H1 (cell line): ENCODE measurements at regions not wholly inside any gene's neighbourhood (a gene's known extent, or its start where the extent isn't known, plus 50 kb on each side); places are given as distances from the start of the nearest gene placed in this dataset.

Experiments used
- CTCF ChIA-PET: fragments of 300-600 bp; sonication (Branson Sonifier 250); formaldehyde crosslinking; loops from one replicate; lab custom pipeline; 2021; ENCODE audit not compliant: partially characterized antibody; lab: Charles Lee
- POLR2A ChIA-PET: fragments of 300-600 bp; sonication (Branson Sonifier 250); formaldehyde crosslinking; loops from one replicate; lab custom pipeline; 2021; ENCODE audit warnings: inconsistent platforms; ENCODE audit not compliant: partially characterized antibody; lab: Charles Lee
- DNase-seq, 2 experiments: peaks; one replicate each; pipeline versions ENCODE4 v3.0.0 to v3.0.0-alpha.2; 2010 to 2022; ENCODE audit warnings: low spot score in 2 of 2, low read depth in 1 of 2, mixed read lengths in 1 of 2
- FAIRE-seq: peaks from 2 replicates; lab custom pipeline; 2011; peaks lifted over from hg19 to GRCh38; lab: Jason Lieb, UNC
- H2AFZ ChIP-seq: 2 replicates; pipeline ENCODE4 v1.8.1; 2012; ENCODE audit warnings: low read length, inconsistent platforms
- H2AK5ac ChIP-seq: 2 replicates; pipeline ENCODE4 v1.6.1; 2013; ENCODE audit warnings: low read depth, low read length
- H2BK120ac ChIP-seq: replicated peaks from 2 replicates; pipeline ENCODE3; 2013; ENCODE audit warnings: low read depth, low read length, inconsistent platforms
- H2BK12ac ChIP-seq: 2 replicates; pipeline ENCODE4 v1.6.1; 2013; ENCODE audit warnings: low read depth, low read length
- H2BK15ac ChIP-seq: 2 replicates; pipeline ENCODE4 v1.6.1; 2013; ENCODE audit warnings: low read length
- H2BK20ac ChIP-seq: 2 replicates; pipeline ENCODE4 v1.6.1; 2013; ENCODE audit warnings: low read length
- H2BK5ac ChIP-seq: 2 replicates; pipeline ENCODE4 v1.6.1; 2013; ENCODE audit warnings: low read depth, low read length
- H3K14ac ChIP-seq: 2 replicates; pipeline ENCODE4 v1.6.1; 2013; ENCODE audit warnings: inconsistent platforms; ENCODE audit not compliant: insufficient read length
- H3K18ac ChIP-seq: 2 replicates; pipeline ENCODE4 v1.6.1; 2013; ENCODE audit warnings: low read length; ENCODE audit errors: extremely low read depth
- H3K23ac ChIP-seq: 2 replicates; pipeline ENCODE4 v1.6.1; 2013; ENCODE audit warnings: inconsistent platforms; ENCODE audit not compliant: insufficient read length
- H3K23me2 ChIP-seq: 2 replicates; pipeline ENCODE4 v1.6.1; 2013; ENCODE audit warnings: low read depth, low read length
- H3K27ac ChIP-seq: 2 replicates; pipeline ENCODE4 v1.6.1; 2011; ENCODE audit warnings: low read depth, low read length, inconsistent platforms
- H3K27me3 ChIP-seq, 4 experiments: replicated peaks in 1 of 4; 1 replicate in 1 of 4; 2 replicates in 3 of 4; pipeline versions ENCODE4 v1.6.1 to v1.8.1; 2011 to 2013; ENCODE audit warnings: low read length in 3 of 4, mild to moderate bottlenecking in 3 of 4, inconsistent platforms in 2 of 4, mixed read lengths in 2 of 4, moderate library complexity in 1 of 4; ENCODE audit not compliant: control insufficient read depth in 3 of 4, insufficient read depth in 3 of 4; ENCODE audit errors: extremely low read depth in 1 of 4
- H3K36me3 ChIP-seq, 4 experiments: 2 replicates each; pipeline versions ENCODE4 v1.6.1 to v1.8.1; 2011 to 2013; ENCODE audit warnings: mild to moderate bottlenecking in 4 of 4, low read length in 3 of 4, moderate library complexity in 2 of 4, control low read depth in 1 of 4, inconsistent platforms in 1 of 4; ENCODE audit not compliant: insufficient read depth in 4 of 4, control insufficient read depth in 2 of 4
- H3K4ac ChIP-seq: replicated peaks from 2 replicates; pipeline ENCODE3; 2013; ENCODE audit warnings: low read length, low read depth, mixed read lengths, inconsistent platforms; ENCODE audit not compliant: insufficient read length
- H3K4me1 ChIP-seq, 4 experiments: replicated peaks in 1 of 4; 1 replicate in 1 of 4; 2 replicates in 3 of 4; pipeline versions ENCODE4 v1.6.1 to v1.8.1; 2011 to 2013; ENCODE audit warnings: low read length in 3 of 4, inconsistent platforms in 2 of 4, mixed read lengths in 1 of 4; ENCODE audit not compliant: insufficient read depth in 4 of 4, control insufficient read depth in 3 of 4
- H3K4me2 ChIP-seq, 2 experiments: 2 replicates each; pipeline versions ENCODE4 v1.6.1 to v1.8.1; 2011 to 2013; ENCODE audit warnings: low read depth in 2 of 2, low read length in 2 of 2, control low read depth in 1 of 2, inconsistent platforms in 1 of 2, mild to moderate bottlenecking in 1 of 2; ENCODE audit not compliant: insufficient read depth in 1 of 2
- H3K4me3 ChIP-seq, 4 experiments: fragments of 200-600, 300-600 bp in 1 of 4; sonication (generic), shearing (Covaris generic), sonication (Bioruptor Twin) in 1 of 4; 2 replicates each; pipeline versions ENCODE4 v1.5.1 to v1.8.1; 2011 to 2016; ENCODE audit warnings: low read length in 4 of 4, low read depth in 3 of 4, control low read depth in 2 of 4, inconsistent platforms in 2 of 4, mild to moderate bottlenecking in 2 of 4, mixed read lengths in 1 of 4, moderate library complexity in 1 of 4; ENCODE audit not compliant: insufficient read depth in 2 of 4; ENCODE audit errors: extremely low read depth in 1 of 4
- H3K56ac ChIP-seq: replicated peaks from 2 replicates; pipeline ENCODE3; 2013; ENCODE audit warnings: low read depth, mild to moderate bottlenecking, mixed read lengths, low read length, inconsistent platforms; ENCODE audit not compliant: insufficient read length
- H3K79me1 ChIP-seq: 2 replicates; pipeline ENCODE4 v1.6.1; 2013; ENCODE audit warnings: low read depth, low read length, control low read depth
- H3K79me2 ChIP-seq, 2 experiments: 2 replicates each; pipeline versions ENCODE4 v1.6.1 to v1.8.1; 2012 to 2013; ENCODE audit warnings: low read length in 2 of 2, mild to moderate bottlenecking in 2 of 2, inconsistent platforms in 1 of 2; ENCODE audit not compliant: insufficient read depth in 2 of 2, control insufficient read depth in 1 of 2
- H3K9ac ChIP-seq, 4 experiments: replicated peaks in 1 of 4; 1 replicate in 1 of 4; 2 replicates in 3 of 4; pipeline versions ENCODE4 v1.6.1 to v1.8.1; 2011 to 2013; ENCODE audit warnings: low read depth in 3 of 4, low read length in 3 of 4, control low read depth in 2 of 4, mild to moderate bottlenecking in 2 of 4, moderate library complexity in 2 of 4, inconsistent platforms in 1 of 4; ENCODE audit errors: extremely low read depth in 1 of 4
- H3K9me3 ChIP-seq, 2 experiments: 2 replicates each; pipeline versions ENCODE4 v1.6.1 to v1.8.1; 2012 to 2013; ENCODE audit warnings: mild to moderate bottlenecking in 2 of 2, moderate library complexity in 2 of 2, control low read depth in 1 of 2, inconsistent platforms in 1 of 2, low read depth in 1 of 2, low read length in 1 of 2, mixed read lengths in 1 of 2; ENCODE audit not compliant: insufficient read depth in 2 of 2
- H4K20me1 ChIP-seq, 2 experiments: replicated peaks in 1 of 2; 2 replicates each; pipeline versions ENCODE3 to v1.8.1; 2011 to 2013; ENCODE audit warnings: inconsistent platforms in 2 of 2, low read length in 2 of 2, mild to moderate bottlenecking in 1 of 2; ENCODE audit not compliant: insufficient read depth in 2 of 2, control insufficient read depth in 1 of 2
- H4K5ac ChIP-seq: 2 replicates; pipeline ENCODE4 v1.6.1; 2013; ENCODE audit warnings: low read length, low read depth, mixed read lengths, inconsistent platforms; ENCODE audit not compliant: insufficient read length
- H4K8ac ChIP-seq: 2 replicates; pipeline ENCODE4 v1.8.0; 2013; ENCODE audit warnings: mild to moderate bottlenecking, moderate library complexity, low read length, inconsistent platforms; ENCODE audit not compliant: insufficient read depth; ENCODE audit errors: extremely low read depth
- H4K91ac ChIP-seq: replicated peaks from 2 replicates; pipeline ENCODE3; 2013; ENCODE audit warnings: low read length, mixed read lengths, inconsistent platforms; ENCODE audit not compliant: insufficient read length
- RAD21 ChIP-seq, 2 experiments: IDR thresholded peaks in 1 of 2; conservative IDR thresholded peaks in 1 of 2; 2 replicates each; pipeline ENCODE4 v1.6.1; 2011; ENCODE audit warnings: low read depth in 2 of 2, low read length in 2 of 2, improper control_type of control experiment in 1 of 2, inconsistent platforms in 1 of 2, mild to moderate bottlenecking in 1 of 2, moderate library complexity in 1 of 2

- H4K20me1 ChIP-seq, result no peaks in the 10 kb centered on the region
- H2BK12ac ChIP-seq, result no peak overlapping the region
- TF ChIP-seq RAD21 (IDR thresholded peaks at IDR 0.05 in 1 of 2, conservative IDR thresholded peaks at IDR 0.05 in 1 of 2; ENCODE audit: low read depth in 2 of 2, low read length in 2 of 2), result no peak
- H3K23me2 ChIP-seq, result no peaks in the 10 kb centered on the region; the same call in 1 of the 2 replicates
- no peak overlapping the region for H3K14ac ChIP-seq
- H3K27me3 ChIP-seq, result no peaks in the 10 kb centered on the region; a peak in 1 of 7 replicates
- no peaks in the 10 kb centered on the region for H3K79me1 ChIP-seq
- H4K91ac ChIP-seq, result no peak overlapping the region
- H3K18ac ChIP-seq, result no peak overlapping the region
- no peak overlapping the region for H3K27ac ChIP-seq
- H3K4me2 ChIP-seq, result no peak overlapping the region
- FAIRE-seq (no peak), DNase-seq (no peak)
- ChIA-PET POLR2A (no interaction called here), CTCF (interaction anchor here (0.5 to 1.2 kb wide), 3 partner anchors 8 to 34 kb away, joined by 3 read pairs; no protein-coding TSS in a partner anchor)
- no peak overlapping the region for H4K8ac ChIP-seq
- no peak overlapping the region for H2AFZ ChIP-seq
- H4K5ac ChIP-seq, result no peak overlapping the region
- no peak overlapping the region for H2BK5ac ChIP-seq
- H2AK5ac ChIP-seq, result no peak overlapping the region
- H2BK15ac ChIP-seq, result no peak overlapping the region
- H2BK20ac ChIP-seq, result no peak overlapping the region
- H3K23ac ChIP-seq, result no peak overlapping the region
- no peaks in the 10 kb centered on the region for H3K36me3 ChIP-seq
- H2BK120ac ChIP-seq, result no peak overlapping the region
- no peaks in the 10 kb centered on the region for H3K4me1 ChIP-seq
- H3K4me3 ChIP-seq, result no peak overlapping the region
- no peak overlapping the region for H3K9ac ChIP-seq
- H3K56ac ChIP-seq, result no peak overlapping the region
- no peaks in the 10 kb centered on the region for H3K79me2 ChIP-seq
- no peak overlapping the region for H3K4ac ChIP-seq
- H3K9me3 ChIP-seq, result no peaks in the 10 kb centered on the region
Observed at GRCh38 chr12:90075685-90076084, 367.0 kb upstream of the ATP2B1 start.
